ENCODE measurements at regions not wholly inside any gene's neighbourhood (a gene's known extent, or its start where the extent isn't known, plus 50 kb on each side); places are given as distances from the start of the nearest gene placed in this dataset.

GRCh38 chr12:42855362-42855950 is 265.9 kb upstream of the PRICKLE1 start:
- DNase-seq (ENCODE audit: low read depth): no peak
- no peak overlapping the region for H3K4me3 ChIP-seq (ENCODE audit: low read depth, low read length)

- H3K4me3 ChIP-seq (ENCODE audit: low read depth, low read length): no peak overlapping the region
- no peak for DNase-seq (ENCODE audit: low read depth)
These were observed 265.3 kb upstream of the PRICKLE1 start for GRCh38 chr12:42854826-42855225.

DNA sequence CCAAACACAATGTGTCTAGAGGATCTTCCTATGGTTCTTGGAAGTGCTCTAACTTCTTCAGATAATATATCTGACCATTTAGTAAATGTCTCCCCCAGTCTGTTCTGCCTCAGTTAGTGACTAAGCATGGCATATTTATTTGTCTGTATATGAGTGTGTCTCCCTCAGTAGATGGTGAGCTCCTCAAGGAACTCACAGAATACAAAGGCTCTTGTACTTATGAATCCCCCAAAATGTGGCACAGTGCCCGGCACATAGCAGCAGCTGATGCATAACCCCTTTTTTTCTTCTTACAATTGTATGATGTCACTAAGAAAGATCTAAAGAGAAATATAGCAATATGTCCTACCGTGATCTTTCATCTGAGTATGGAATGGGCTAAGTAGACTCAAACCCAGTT is 264.7 kb upstream of the PRICKLE1 start:
- peak; percentile 4 for DNase-seq (ENCODE audit: low read depth)
- H3K4me3 ChIP-seq (ENCODE audit: low read depth, low read length): no peak overlapping the region

GRCh38 chr12:42853370-42854140 is 264.0 kb upstream of the PRICKLE1 start:
- no peak for DNase-seq (ENCODE audit: low read depth)
- H3K4me3 ChIP-seq (ENCODE audit: low read depth, low read length): no peak overlapping the region

- DNase-seq (ENCODE audit: low read depth): peak; percentile 18
These were observed 257.2 kb upstream of the PRICKLE1 start for GRCh38 chr12:42846782-42847181.

DNA sequence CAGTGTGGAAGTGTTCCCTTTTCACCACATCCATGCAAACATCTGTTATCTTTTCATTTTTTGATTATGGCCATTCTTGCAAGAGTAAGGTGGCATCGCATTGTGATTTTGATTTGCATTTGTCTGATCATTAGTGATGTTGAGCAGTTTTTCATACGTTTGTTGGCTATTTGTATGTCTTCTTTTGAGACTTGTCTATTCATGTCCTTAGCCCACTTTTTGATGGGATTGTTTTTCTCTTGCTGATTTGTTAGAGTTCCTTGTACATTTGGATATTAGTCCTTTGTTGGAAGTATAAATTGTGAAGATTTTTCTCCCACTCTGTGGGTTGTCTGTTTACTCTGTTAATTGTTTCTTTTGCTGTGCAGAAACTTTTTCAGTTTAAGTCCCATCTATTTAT is 244.5 kb upstream of the PRICKLE1 start:
- no peak overlapping the region for H3K4me3 ChIP-seq (ENCODE audit: low read depth, low read length)
- DNase-seq (ENCODE audit: low read depth): no peak

More at GRCh38 chr12:42846782-42847181, 257.2 kb upstream of the PRICKLE1 start:
- H3K4me3 ChIP-seq (ENCODE audit: low read depth, low read length): no peak overlapping the region

DNA sequence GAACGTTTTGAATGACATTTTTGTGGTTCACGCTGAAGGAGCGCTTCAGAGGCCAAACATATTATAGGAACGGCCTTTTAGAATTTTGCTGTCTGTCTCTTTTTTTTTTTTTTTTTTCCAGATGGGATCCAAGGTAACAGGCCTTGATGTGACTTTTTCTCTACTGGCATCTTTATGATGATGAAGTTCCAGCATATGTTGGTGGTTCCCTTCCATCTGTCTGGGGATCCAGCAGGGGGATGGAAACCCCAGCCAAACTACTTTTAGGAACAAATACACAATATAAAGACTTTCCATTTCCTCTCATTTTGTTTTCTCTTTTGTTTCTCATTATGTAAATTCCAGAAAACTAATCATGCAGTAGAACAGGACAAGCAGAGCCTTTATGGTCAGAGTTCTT is 239.3 kb upstream of the PRICKLE1 start:
- H3K4me3 ChIP-seq (ENCODE audit: low read depth, low read length): no peak overlapping the region
- no peak for DNase-seq (ENCODE audit: low read depth)

DNA sequence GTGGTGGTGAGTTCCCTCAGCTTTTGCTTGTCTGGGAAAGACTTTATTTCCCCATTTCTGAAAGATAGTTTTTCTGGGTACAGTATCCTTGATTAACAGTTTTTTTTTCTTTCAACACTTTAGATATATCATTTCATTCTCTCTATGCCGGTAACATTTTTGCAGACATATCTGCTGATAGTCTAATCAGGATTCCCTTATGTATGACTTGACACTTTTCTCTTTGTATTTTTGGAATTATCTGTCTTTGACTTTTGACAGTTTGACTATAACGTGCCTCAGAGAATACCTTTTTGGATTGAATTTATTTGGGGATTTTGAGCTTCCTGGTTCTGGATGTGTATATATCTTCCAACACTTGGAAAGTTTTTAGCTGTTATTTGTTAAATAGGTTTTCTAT is 234.8 kb upstream of the PRICKLE1 start:
- no peak for DNase-seq (ENCODE audit: low read depth)
- no peak overlapping the region for H3K4me3 ChIP-seq (ENCODE audit: low read depth, low read length)

DNA sequence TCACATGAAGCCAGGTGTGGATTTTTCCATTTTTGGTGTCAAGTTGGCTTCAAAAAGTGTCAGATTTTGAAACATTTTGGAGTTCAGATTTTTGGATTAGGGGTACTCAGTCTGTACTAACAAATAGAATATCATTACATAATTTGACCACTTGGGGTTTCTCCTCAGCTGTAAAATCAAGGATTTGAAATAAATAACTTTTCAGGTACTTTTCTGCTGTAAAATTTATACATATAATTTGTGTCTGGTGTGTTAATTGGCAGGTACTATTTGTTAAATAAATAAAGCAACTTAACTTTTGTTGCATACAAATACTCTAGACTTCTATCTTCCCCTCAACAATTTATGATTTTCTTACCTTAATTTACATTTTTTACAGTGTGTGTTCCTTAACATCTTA is 234.1 kb upstream of the PRICKLE1 start:
- no peak for DNase-seq (ENCODE audit: low read depth)
- H3K4me3 ChIP-seq (ENCODE audit: low read depth, low read length): no peak overlapping the region

- DNase-seq (ENCODE audit: low read depth): no peak
- H3K4me3 ChIP-seq (ENCODE audit: low read depth, low read length): no peak overlapping the region
These were observed 230.3 kb upstream of the PRICKLE1 start for GRCh38 chr12:42819846-42820245.

DNA sequence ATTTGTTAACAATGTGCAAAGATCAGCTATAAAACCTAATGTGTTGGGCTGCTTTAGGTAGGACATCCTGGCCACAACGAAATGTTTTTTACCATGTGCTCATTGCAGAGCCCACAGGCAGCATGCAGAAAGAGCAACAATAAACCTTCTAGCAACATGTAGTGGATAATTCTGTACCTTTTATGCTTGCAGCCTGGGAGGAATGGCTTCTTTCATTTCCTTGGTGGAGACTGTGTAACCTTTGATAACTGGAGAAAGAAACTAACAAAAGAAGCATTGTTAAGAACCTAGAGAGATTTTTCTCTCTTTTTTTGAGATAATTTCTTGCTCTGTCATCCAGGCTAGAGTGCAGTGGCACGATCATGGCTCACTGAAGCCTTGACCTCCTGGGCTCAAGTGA is 225.5 kb upstream of the PRICKLE1 start:
- DNase-seq (ENCODE audit: low read depth): no peak
- H3K4me3 ChIP-seq (ENCODE audit: low read depth, low read length): no peak overlapping the region

DNA sequence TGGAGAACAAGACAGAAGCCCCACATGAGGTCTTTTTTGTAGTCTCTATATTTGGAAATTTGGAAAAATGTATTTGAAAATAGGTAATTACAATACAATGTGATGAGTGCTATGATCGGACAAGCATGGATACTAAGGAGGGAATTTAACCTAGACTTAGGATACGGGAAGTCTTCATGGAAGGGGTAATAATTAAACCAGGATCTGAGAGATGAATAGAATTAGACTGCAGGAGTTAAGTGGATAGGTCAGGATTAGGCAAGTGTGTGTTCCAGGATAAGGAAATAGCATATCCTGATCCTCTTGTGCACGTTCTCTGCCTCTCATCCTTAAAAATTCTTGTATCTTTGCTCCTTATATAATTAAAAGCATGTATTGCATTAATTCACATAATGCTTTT is 223.3 kb upstream of the PRICKLE1 start:
- H3K4me3 ChIP-seq (ENCODE audit: low read depth, low read length): no peak overlapping the region
- no peak for DNase-seq (ENCODE audit: low read depth)

GRCh38 chr12:42812086-42812485 is 222.5 kb upstream of the PRICKLE1 start:
- no peak overlapping the region for H3K4me3 ChIP-seq (ENCODE audit: low read depth, low read length)
- DNase-seq (ENCODE audit: low read depth): no peak

DNA sequence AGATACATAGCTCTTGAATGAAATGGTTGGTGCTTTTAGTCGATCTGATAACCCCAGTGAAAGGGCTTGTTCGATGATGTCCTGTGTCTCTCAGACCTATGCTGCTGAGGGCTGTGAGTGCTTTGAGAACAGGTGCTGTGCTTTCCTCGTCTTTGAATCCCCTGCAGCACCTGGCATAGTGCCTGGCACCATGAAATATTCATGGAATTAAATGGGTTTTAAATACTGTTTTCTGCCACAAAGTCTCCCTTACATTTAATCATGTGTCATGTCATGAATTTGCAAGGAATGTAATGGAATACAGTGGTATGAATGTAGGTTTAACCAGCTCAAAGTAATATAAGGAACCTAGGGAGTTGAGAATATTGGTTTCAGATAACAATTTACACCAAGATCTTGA is 220.5 kb upstream of the PRICKLE1 start:
- H3K4me3 ChIP-seq (ENCODE audit: low read depth, low read length): no peak overlapping the region
- DNase-seq (ENCODE audit: low read depth): no peak

GRCh38 chr12:42809226-42809625 is 219.7 kb upstream of the PRICKLE1 start:
- no peak overlapping the region for H3K4me3 ChIP-seq (ENCODE audit: low read depth, low read length)
- no peak for DNase-seq (ENCODE audit: low read depth)

DNA sequence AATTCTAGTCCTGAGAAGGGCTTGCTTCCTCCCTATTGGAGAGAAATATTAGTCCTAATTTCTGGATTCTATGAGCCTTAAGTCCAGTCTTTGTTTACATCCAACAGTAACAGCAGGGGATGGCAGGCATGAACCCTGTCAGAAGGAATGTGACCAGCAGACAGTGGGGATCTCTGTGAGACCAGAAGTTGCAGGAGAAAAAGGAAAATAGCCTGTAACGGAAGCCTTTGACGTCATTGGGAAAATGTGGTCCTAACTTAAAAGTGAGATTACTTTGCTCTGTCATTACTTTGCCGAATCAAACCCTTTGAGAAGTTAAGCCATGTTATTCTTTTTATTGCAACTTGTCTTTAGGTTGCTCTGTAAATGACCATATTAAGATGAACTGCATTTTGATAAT is 218.2 kb upstream of the PRICKLE1 start:
- no peak overlapping the region for H3K4me3 ChIP-seq (ENCODE audit: low read depth, low read length)
- no peak for DNase-seq (ENCODE audit: low read depth)

DNA sequence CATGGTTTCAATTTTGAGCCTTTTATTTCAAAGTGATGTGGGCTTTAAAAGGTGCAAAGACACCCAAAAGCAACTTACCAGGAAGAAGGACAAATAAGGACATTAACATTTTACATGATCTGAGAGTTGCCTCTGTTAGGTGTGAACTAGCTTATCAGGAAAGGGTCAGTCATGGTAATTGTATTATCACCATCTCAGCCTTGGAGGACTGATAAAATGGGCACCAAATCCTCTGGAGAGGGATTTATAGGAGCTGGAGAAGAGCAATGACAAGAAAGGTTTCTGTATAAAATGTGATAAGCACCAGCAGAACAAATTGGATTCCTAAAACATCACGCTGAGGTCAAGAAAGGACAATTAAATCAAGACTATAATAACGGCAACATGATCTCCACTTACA is 217.7 kb upstream of the PRICKLE1 start:
- no peak for DNase-seq (ENCODE audit: low read depth)
- no peak overlapping the region for H3K4me3 ChIP-seq (ENCODE audit: low read depth, low read length)

DNA sequence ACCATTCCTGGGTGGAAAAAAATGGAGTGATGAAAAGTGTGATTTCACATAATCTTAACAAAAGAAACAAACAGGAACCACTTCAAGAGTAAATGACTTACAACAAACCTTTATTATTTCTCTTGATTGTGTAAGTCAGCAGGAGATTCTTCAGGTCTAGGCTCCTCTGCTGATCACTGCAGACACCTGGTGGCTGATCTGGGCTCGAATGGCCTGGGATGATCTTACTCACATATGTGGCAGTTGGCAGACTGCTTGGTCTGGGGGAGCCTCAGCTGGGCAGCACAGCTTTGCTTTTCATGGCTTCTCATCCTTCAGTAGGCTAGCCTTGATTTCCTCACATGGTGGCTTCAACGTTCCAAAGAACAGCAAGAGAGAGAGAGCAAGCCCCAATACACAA is 215.4 kb upstream of the PRICKLE1 start:
- no peak overlapping the region for H3K4me3 ChIP-seq (ENCODE audit: low read depth, low read length)
- no peak for DNase-seq (ENCODE audit: low read depth)

DNA sequence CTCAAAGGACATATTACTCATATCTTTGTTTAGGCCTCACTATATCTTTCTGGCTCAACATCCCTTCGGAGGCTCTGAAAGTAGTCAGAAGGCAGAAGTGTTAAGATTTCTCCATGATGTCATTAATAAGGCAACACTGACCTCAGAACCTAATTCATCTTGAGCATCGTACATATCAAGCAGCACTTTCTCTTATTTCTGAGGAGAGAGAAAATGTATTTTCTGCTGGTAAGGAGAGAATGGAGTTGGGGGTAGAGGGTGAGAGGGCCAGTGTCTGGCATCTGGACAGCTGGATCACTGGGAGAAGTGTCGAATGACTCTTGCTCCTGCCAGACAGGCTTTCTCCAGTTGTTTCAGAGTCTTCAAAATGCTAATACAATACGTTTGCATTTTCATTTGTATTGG is 213.2 kb upstream of the PRICKLE1 start:
- no peak for DNase-seq (ENCODE audit: low read depth)
- no peak overlapping the region for H3K4me3 ChIP-seq (ENCODE audit: low read depth, low read length)

- DNase-seq (ENCODE audit: low read depth): no peak
- H3K4me3 ChIP-seq (ENCODE audit: low read depth, low read length): no peak overlapping the region
These were observed 211.7 kb upstream of the PRICKLE1 start for GRCh38 chr12:42801271-42801670.

- H3K4me3 ChIP-seq (ENCODE audit: low read depth, low read length): no peak overlapping the region
- DNase-seq (ENCODE audit: low read depth): no peak
These were observed 210.4 kb upstream of the PRICKLE1 start for GRCh38 chr12:42799966-42800365.
